DND-41 (cell line): ENCODE measurements at regions not wholly inside any gene's neighbourhood (a gene's known extent, or its start where the extent isn't known, plus 50 kb on each side); places are given as distances from the start of the nearest gene placed in this dataset.
"Not testable (repeated sequence)": the region's sequence is repeated elsewhere in the genome, so short reads cannot be mapped to it uniquely, and the experiment has no call there.

Experiments
- ATAC-seq: fragments of 200-7000 bp; cut with Tn5 transposase; 3 replicates; pipeline ENCODE4 v1.9.1; 2021; ENCODE audit warnings: low read depth; ENCODE audit not compliant: insufficient read depth
- DNase-seq: peaks from one replicate; pipeline ENCODE4 v3.0.0-alpha.2; 2020
- H2AFZ ChIP-seq: 2 replicates; pipeline ENCODE4 v1.6.0; 2012; ENCODE audit warnings: low read depth, low read length
- H3K27ac ChIP-seq: 2 replicates; pipeline ENCODE4 v1.5.1; 2012; ENCODE audit warnings: low read length, inconsistent platforms
- H3K27me3 ChIP-seq: fragments of 200-600 bp; sonication (generic); 2 replicates; pipeline ENCODE4 v1.6.0; 2012; ENCODE audit warnings: low read length, mild to moderate bottlenecking, inconsistent platforms; ENCODE audit not compliant: insufficient read depth, poor library complexity
- H3K36me3 ChIP-seq: 2 replicates; pipeline ENCODE4 v1.5.1; 2012; ENCODE audit warnings: low read length, inconsistent platforms; ENCODE audit not compliant: insufficient read depth
- H3K4me1 ChIP-seq: 2 replicates; pipeline ENCODE4 v1.5.1; 2012; ENCODE audit warnings: mild to moderate bottlenecking, low read length; ENCODE audit not compliant: insufficient read depth
- H3K4me2 ChIP-seq: 2 replicates; pipeline ENCODE4 v1.6.0; 2012; ENCODE audit warnings: mild to moderate bottlenecking, moderate library complexity, low read length, inconsistent platforms; ENCODE audit not compliant: insufficient read depth
- H3K4me3 ChIP-seq, 2 experiments: fragments of 200-600 bp in 1 of 2; shearing (Covaris generic) in 1 of 2; 2 replicates each; pipeline ENCODE4 v1.5.1; 2012 to 2016; ENCODE audit warnings: inconsistent platforms in 2 of 2, low read length in 2 of 2, mild to moderate bottlenecking in 2 of 2, low read depth in 1 of 2, moderate library complexity in 1 of 2
- H3K79me2 ChIP-seq: 2 replicates; pipeline ENCODE4 v1.6.0; 2012; ENCODE audit warnings: low read length, inconsistent platforms; ENCODE audit not compliant: insufficient read depth
- H3K9ac ChIP-seq: 2 replicates; pipeline ENCODE4 v1.6.0; 2012; ENCODE audit warnings: low read depth, mild to moderate bottlenecking, inconsistent platforms, low read length, moderate library complexity
- H3K9me3 ChIP-seq: 2 replicates; pipeline ENCODE4 v1.5.1; 2012; ENCODE audit warnings: low read length, moderate library complexity, mild to moderate bottlenecking, inconsistent platforms; ENCODE audit not compliant: insufficient read depth, severe bottlenecking
- H4K20me1 ChIP-seq: 2 replicates; pipeline ENCODE4 v1.6.0; 2012; ENCODE audit warnings: low read length; ENCODE audit not compliant: insufficient read depth
- CTCF ChIP-seq: IDR thresholded peaks from 2 replicates; pipeline ENCODE4 v1.5.1; 2012; ENCODE audit warnings: borderline replicate concordance, low read length, moderate library complexity, mild to moderate bottlenecking; ENCODE audit not compliant: poor library complexity, severe bottlenecking; ENCODE audit errors: extremely low read depth
- EZH2 ChIP-seq: IDR thresholded peaks from 3 replicates; pipeline ENCODE4 v1.6.1; 2012; ENCODE audit warnings: borderline replicate concordance, low read depth, mild to moderate bottlenecking, moderate library complexity, low read length, inconsistent platforms; ENCODE audit not compliant: severe bottlenecking

- Histone ChIP-seq H3K27ac (no peak overlapping the region), H3K9ac (no peak overlapping the region), H3K4me1 (no peaks in the 10 kb centered on the region), H3K9me3 (no peaks in the 10 kb centered on the region), H2AFZ (no peak overlapping the region), H3K79me2 (no peaks in the 10 kb centered on the region), H4K20me1 (no peaks in the 10 kb centered on the region), H3K36me3 (no peaks in the 10 kb centered on the region), H3K27me3 (no peaks in the 10 kb centered on the region), H3K4me2 (no peak overlapping the region), H3K4me3 (no peak overlapping the region)
- DNase-seq = no peak
- no peak for ATAC-seq
- TF ChIP-seq EZH2 = no peak
These were observed 282.4 kb upstream of the DYNLRB2 start for GRCh38 chr16:80258407-80258806.

GRCh38 chr16:80254970-80255369 lies 285.8 kb upstream of the DYNLRB2 start:
- Histone ChIP-seq H3K36me3 (no peaks in the 10 kb centered on the region), H3K9me3 (no peaks in the 10 kb centered on the region), H3K4me3 (no peak overlapping the region), H3K9ac (no peak overlapping the region), H3K27me3 (no peaks in the 10 kb centered on the region), H2AFZ (no peak overlapping the region), H3K4me2 (no peak overlapping the region), H3K4me1 (no peaks in the 10 kb centered on the region), H4K20me1 (no peaks in the 10 kb centered on the region), H3K79me2 (no peaks in the 10 kb centered on the region), H3K27ac (no peak overlapping the region)
- DNase-seq (no peak), ATAC-seq (no peak)
- TF ChIP-seq EZH2 (no peak), CTCF (no peak)

GRCh38 chr16:80253741-80254140 lies 287.1 kb upstream of the DYNLRB2 start:
- no peak for DNase-seq
- Histone ChIP-seq H3K36me3 (no peaks in the 10 kb centered on the region), H3K79me2 (no peaks in the 10 kb centered on the region), H3K4me3 (no peak overlapping the region), H3K9me3 (no peaks in the 10 kb centered on the region), H2AFZ (no peak overlapping the region), H4K20me1 (no peaks in the 10 kb centered on the region), H3K4me2 (no peak overlapping the region), H3K27ac (no peak overlapping the region), H3K9ac (no peak overlapping the region), H3K27me3 (no peaks in the 10 kb centered on the region), H3K4me1 (no peaks in the 10 kb centered on the region)
- TF ChIP-seq CTCF (no peak), EZH2 (no peak)
- no peak for ATAC-seq

GRCh38 chr16:80250381-80250780 lies 290.4 kb upstream of the DYNLRB2 start:
- Histone ChIP-seq H3K27me3 (no peaks in the 10 kb centered on the region), H3K9ac (no peak overlapping the region), H3K79me2 (no peaks in the 10 kb centered on the region), H3K27ac (no peak overlapping the region), H3K4me3 (no peak overlapping the region), H3K4me2 (no peak overlapping the region), H2AFZ (no peak overlapping the region), H3K9me3 (no peaks in the 10 kb centered on the region), H4K20me1 (no peaks in the 10 kb centered on the region), H3K36me3 (no peaks in the 10 kb centered on the region), H3K4me1 (no peaks in the 10 kb centered on the region)
- no peak for TF ChIP-seq CTCF
- no peak for TF ChIP-seq EZH2
- DNase-seq (no peak), ATAC-seq (no peak)

GRCh38 chr16:80243303-80243702 lies 297.5 kb upstream of the DYNLRB2 start:
- H3K79me2 ChIP-seq, H3K27ac ChIP-seq, H3K36me3 ChIP-seq, ATAC-seq, H3K9ac ChIP-seq, H2AFZ ChIP-seq, H3K4me1 ChIP-seq, H3K4me3 ChIP-seq, H3K4me2 ChIP-seq, H3K9me3 ChIP-seq, H3K27me3 ChIP-seq, H4K20me1 ChIP-seq, DNase-seq: not testable (repeated sequence)

GRCh38 chr16:80242279-80242678 lies 298.5 kb upstream of the DYNLRB2 start:
- H4K20me1 ChIP-seq, H2AFZ ChIP-seq, H3K27ac ChIP-seq, DNase-seq, H3K4me3 ChIP-seq, H3K79me2 ChIP-seq, H3K9me3 ChIP-seq, H3K4me2 ChIP-seq, H3K4me1 ChIP-seq, H3K36me3 ChIP-seq, H3K27me3 ChIP-seq, ATAC-seq, H3K9ac ChIP-seq: not testable (repeated sequence)
